ENCODE measurements at regions not wholly inside any gene's neighbourhood (a gene's known extent, or its start where the extent isn't known, plus 50 kb on each side); places are given as distances from the start of the nearest gene placed in this dataset.

DNA sequence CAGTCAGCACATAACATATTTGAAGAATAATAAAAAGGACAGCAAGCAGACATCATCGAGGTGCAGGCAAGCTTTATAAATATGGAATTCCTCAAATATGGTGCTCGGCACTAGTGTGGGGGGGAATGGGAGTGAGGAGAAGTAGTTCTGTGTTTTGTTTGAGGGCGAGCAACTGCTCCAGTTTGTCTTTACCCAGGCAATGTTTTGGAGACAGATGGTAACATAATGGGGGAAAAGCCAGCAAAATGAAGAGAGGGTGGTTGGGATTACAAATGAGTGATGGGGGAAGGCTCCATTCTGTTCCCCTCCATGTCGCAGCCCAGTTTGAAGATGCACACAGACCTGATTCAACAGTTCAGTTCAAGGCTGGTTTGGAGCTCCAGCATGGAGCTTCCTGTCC lies 572.9 kb upstream of the DIPK2B start:
- H3K9me3 ChIP-seq (ENCODE audit: control insufficient read depth, insufficient read depth, low read length), result no peaks in the 10 kb centered on the region
- H3K4me1 ChIP-seq (ENCODE audit: control insufficient read depth, insufficient read depth, low read length), result no peaks in the 10 kb centered on the region
- DNase-seq (ENCODE audit: low read depth, low spot score), result no peak
- WGBS (ENCODE audit: insufficient coverage, insufficient read length), result no CpG with 5 or more reads among the region's 4 CpGs
- no peaks in the 10 kb centered on the region for H3K27me3 ChIP-seq (ENCODE audit: control insufficient read depth, insufficient read depth, low read length)
- no peak overlapping the region for H3K4me3 ChIP-seq (ENCODE audit: low read length)
- H3K27ac ChIP-seq (ENCODE audit: low read length), result no peak overlapping the region
- no peaks in the 10 kb centered on the region for H3K36me3 ChIP-seq (ENCODE audit: control insufficient read depth, insufficient read depth, low read length)

- no peaks in the 10 kb centered on the region for H3K4me1 ChIP-seq (ENCODE audit: control insufficient read depth, insufficient read depth, low read length)
- H3K4me3 ChIP-seq (ENCODE audit: low read length), result no peak overlapping the region
- DNase-seq (ENCODE audit: low read depth, low spot score), result no peak
These were observed 571.1 kb upstream of the DIPK2B start for GRCh38 chrX:45771560-45772340.

DNA sequence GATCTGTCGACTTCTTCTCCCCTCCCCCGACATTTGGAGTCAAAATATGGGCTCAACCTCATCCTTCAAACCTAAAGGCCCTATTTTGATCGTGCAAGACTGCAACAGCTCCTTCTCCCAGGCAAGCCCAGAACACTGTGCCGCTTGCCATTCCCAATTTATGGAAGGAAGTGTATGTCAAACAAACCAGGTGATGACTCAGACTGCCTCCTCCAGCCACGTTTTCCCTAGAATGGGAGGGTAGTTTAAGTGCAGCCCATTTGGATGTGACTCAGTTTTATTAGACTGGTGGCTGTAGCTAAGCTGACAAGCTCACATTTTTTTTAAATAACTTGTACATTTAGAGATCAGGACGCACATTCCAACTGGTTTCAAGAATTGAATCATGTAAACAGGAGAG lies 570.4 kb upstream of the DIPK2B start:
- Histone ChIP-seq H3K36me3 (ENCODE audit: control insufficient read depth, insufficient read depth, low read length) (no peaks in the 10 kb centered on the region), H3K27ac (ENCODE audit: low read length) (no peak overlapping the region), H3K4me1 (ENCODE audit: control insufficient read depth, insufficient read depth, low read length) (no peaks in the 10 kb centered on the region), H3K4me3 (ENCODE audit: low read length) (no peak overlapping the region), H3K9me3 (ENCODE audit: control insufficient read depth, insufficient read depth, low read length) (no peaks in the 10 kb centered on the region), H3K27me3 (ENCODE audit: control insufficient read depth, insufficient read depth, low read length) (no peaks in the 10 kb centered on the region)
- DNase-seq (ENCODE audit: low read depth, low spot score), result no peak
- WGBS (ENCODE audit: insufficient coverage, insufficient read length), result no CpG with 5 or more reads among the region's 6 CpGs

More at GRCh38 chrX:45771560-45772340, 571.1 kb upstream of the DIPK2B start:
- Histone ChIP-seq H3K27ac (ENCODE audit: low read length) (no peak overlapping the region), H3K36me3 (ENCODE audit: control insufficient read depth, insufficient read depth, low read length) (no peaks in the 10 kb centered on the region), H3K9me3 (ENCODE audit: control insufficient read depth, insufficient read depth, low read length) (no peaks in the 10 kb centered on the region), H3K27me3 (ENCODE audit: control insufficient read depth, insufficient read depth, low read length) (no peaks in the 10 kb centered on the region)
- no CpG with 5 or more reads among the region's 7 CpGs for WGBS (ENCODE audit: insufficient coverage, insufficient read length)

DNA sequence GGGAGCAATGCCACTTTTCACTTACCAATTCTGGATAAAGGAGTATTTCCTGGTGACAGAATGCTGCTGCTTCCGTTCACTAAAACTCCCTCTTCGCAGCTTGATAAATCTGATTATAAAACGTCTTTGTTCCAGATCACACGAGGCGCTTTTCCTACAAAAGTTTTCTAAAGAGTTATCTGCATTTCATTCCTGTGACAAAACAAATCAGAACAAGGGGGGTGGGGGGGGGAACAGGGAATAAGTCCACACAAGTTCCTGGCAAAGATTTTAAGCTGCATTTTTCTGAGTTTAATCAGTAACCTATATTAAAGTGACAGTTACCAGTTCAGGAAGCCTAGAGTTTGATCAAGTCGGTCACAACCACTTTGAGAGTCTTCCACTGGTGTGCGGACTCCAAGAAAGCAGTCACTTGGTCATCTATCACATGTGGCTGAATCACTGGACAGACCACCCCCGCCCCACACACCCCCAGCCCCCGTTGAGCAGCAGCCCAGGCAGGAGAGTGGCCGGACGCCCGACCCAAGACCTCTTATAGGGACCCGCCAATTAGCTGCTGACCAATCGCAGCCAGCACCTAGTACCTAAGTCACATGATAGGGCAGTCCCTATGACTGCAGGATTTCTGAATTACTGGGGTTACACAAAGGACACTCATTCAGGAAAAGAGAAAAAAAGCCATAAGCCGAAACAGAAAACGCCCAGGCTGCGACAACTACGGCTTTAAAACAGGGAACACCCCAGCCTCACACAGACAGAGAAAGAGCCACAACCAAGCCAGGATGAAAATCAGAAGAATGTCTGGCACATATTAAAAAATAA lies 569.3 kb upstream of the DIPK2B start:
- Histone ChIP-seq H3K4me1 (ENCODE audit: control insufficient read depth, insufficient read depth, low read length) (no peaks in the 10 kb centered on the region), H3K27ac (ENCODE audit: low read length) (no peak overlapping the region), H3K9me3 (ENCODE audit: control insufficient read depth, insufficient read depth, low read length) (no peaks in the 10 kb centered on the region), H3K36me3 (ENCODE audit: control insufficient read depth, insufficient read depth, low read length) (no peaks in the 10 kb centered on the region), H3K4me3 (ENCODE audit: low read length) (no peak overlapping the region), H3K27me3 (ENCODE audit: control insufficient read depth, insufficient read depth, low read length) (no peaks in the 10 kb centered on the region)
- DNase-seq (ENCODE audit: low read depth, low spot score), result no peak
- no CpG with 5 or more reads among the region's 18 CpGs for WGBS (ENCODE audit: insufficient coverage, insufficient read length)

DNA sequence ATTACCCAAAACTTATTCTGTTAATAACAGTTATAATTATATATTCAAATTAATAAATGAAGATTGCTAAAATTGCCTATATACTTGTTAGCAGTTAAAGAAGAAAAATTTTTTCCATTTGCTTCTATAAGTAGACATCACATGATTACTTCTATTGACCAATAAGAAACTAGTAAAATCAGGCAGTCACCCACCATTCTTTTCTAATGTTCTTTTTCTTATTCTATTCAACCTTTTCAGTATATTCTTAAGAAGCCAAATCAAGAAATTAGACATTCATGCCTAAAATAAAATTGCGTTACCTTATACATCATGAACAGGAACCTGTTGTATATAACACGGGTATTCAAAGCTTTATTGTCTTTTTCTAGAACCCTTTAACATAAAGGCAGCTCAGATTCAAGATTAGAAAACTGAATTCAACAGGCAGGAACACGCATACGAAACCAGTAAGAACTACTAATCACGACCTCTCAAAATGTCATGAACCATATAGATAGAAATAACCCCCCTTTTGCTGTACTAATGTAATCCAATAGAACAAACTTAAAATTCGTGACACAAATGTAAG lies 568.1 kb upstream of the DIPK2B start:
- no peak for DNase-seq (ENCODE audit: low read depth, low spot score)
- H3K9me3 ChIP-seq (ENCODE audit: control insufficient read depth, insufficient read depth, low read length), result no peaks in the 10 kb centered on the region
- H3K4me1 ChIP-seq (ENCODE audit: control insufficient read depth, insufficient read depth, low read length), result no peaks in the 10 kb centered on the region
- WGBS (ENCODE audit: insufficient coverage, insufficient read length), result no CpG with 5 or more reads among the region's 6 CpGs
- no peak overlapping the region for H3K4me3 ChIP-seq (ENCODE audit: low read length)
- no peak overlapping the region for H3K27ac ChIP-seq (ENCODE audit: low read length)
- H3K27me3 ChIP-seq (ENCODE audit: control insufficient read depth, insufficient read depth, low read length), result no peaks in the 10 kb centered on the region
- H3K36me3 ChIP-seq (ENCODE audit: control insufficient read depth, insufficient read depth, low read length), result no peaks in the 10 kb centered on the region

- H3K9me3 ChIP-seq (ENCODE audit: control insufficient read depth, insufficient read depth, low read length), result no peaks in the 10 kb centered on the region
- H3K27ac ChIP-seq (ENCODE audit: low read length), result no peak overlapping the region
- no peaks in the 10 kb centered on the region for H3K36me3 ChIP-seq (ENCODE audit: control insufficient read depth, insufficient read depth, low read length)
- H3K27me3 ChIP-seq (ENCODE audit: control insufficient read depth, insufficient read depth, low read length), result no peaks in the 10 kb centered on the region
- no peak for DNase-seq (ENCODE audit: low read depth, low spot score)
- H3K4me1 ChIP-seq (ENCODE audit: control insufficient read depth, insufficient read depth, low read length), result no peaks in the 10 kb centered on the region
- no CpG with 5 or more reads among the region's 3 CpGs for whole genome bisulfite sequencing (ENCODE audit: insufficient coverage, insufficient read length)
- no peak overlapping the region for H3K4me3 ChIP-seq (ENCODE audit: low read length)
These were observed 566.4 kb upstream of the DIPK2B start for GRCh38 chrX:45766981-45767501.

DNA sequence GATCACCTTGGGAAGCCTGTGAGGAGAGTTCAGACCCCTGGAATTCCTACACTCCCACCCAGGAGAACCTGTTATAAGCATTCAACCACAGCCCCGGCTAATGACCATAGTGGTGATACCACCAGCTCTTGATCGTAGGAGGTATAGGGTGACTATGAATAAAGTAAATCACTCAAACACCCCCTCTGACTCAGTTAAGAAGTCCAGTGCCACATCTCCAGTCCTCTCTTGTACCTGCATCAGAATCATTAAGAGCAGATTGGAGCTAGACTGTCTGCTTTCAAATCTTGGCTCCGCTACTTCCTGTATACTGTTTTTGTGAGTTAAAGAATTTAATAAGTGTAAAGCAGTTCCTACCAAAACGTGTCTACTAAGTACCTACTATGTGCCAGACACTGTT lies 565.1 kb upstream of the DIPK2B start:
- no peaks in the 10 kb centered on the region for H3K9me3 ChIP-seq (ENCODE audit: control insufficient read depth, insufficient read depth, low read length)
- no peak for DNase-seq (ENCODE audit: low read depth, low spot score)
- no peak overlapping the region for H3K27ac ChIP-seq (ENCODE audit: low read length)
- H3K4me3 ChIP-seq (ENCODE audit: low read length), result no peak overlapping the region
- WGBS (ENCODE audit: insufficient coverage, insufficient read length), result no CpG with 5 or more reads among the region's 4 CpGs
- no peaks in the 10 kb centered on the region for H3K36me3 ChIP-seq (ENCODE audit: control insufficient read depth, insufficient read depth, low read length)
- H3K27me3 ChIP-seq (ENCODE audit: control insufficient read depth, insufficient read depth, low read length), result no peaks in the 10 kb centered on the region
- no peaks in the 10 kb centered on the region for H3K4me1 ChIP-seq (ENCODE audit: control insufficient read depth, insufficient read depth, low read length)

GRCh38 chrX:45765281-45765680 lies 564.6 kb upstream of the DIPK2B start:
- Histone ChIP-seq H3K4me1 (ENCODE audit: control insufficient read depth, insufficient read depth, low read length) (no peaks in the 10 kb centered on the region), H3K36me3 (ENCODE audit: control insufficient read depth, insufficient read depth, low read length) (no peaks in the 10 kb centered on the region), H3K4me3 (ENCODE audit: low read length) (no peak overlapping the region), H3K27me3 (ENCODE audit: control insufficient read depth, insufficient read depth, low read length) (no peaks in the 10 kb centered on the region), H3K9me3 (ENCODE audit: control insufficient read depth, insufficient read depth, low read length) (no peaks in the 10 kb centered on the region), H3K27ac (ENCODE audit: low read length) (no peak overlapping the region)
- no CpG with 5 or more reads among the region's 1 CpG for whole genome bisulfite sequencing (ENCODE audit: insufficient coverage, insufficient read length)
- no peak for DNase-seq (ENCODE audit: low read depth, low spot score)

DNA sequence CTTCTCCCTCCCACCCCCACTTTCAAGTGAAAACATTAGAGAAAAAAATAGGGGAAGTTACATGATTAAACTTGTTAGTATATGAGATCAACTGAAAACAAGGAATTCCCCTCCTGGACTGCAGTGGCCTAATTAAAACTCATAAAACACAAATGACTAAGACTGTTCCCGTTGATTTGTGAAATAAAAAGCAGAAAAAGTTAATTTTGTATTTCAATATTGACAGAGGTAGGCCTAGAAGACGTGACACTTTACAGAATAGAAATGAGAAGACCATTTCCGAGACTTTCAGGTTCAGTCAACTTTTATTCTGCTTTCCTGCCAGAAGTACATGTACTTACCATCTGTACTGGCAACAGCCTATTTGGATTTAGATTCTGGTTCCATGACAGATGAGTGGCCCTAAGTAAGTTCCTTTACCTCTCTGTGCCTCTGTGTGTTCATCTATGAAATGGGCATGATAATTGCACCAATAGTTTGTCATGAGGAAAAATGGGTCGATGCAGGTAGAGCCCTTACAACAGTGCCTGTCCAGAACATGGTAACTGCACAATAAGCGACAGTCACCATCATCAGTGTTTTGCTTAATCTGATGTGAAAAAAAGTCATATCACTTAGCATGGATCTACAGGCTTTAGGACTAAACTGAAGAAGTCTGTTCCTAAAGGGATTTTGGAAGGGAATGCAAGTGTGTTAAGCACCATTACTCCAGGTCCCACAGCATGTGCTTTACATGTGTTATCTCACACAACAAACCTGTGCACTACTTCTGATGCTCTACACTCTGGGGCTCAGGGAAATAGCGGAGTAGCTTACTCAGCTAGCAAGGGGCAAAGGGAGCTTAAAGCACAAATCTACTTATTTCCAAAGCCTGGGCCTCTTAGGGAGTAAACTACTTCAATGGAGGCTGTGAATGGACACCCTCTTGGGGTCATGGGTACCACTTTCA lies 562.3 kb upstream of the DIPK2B start:
- H3K27ac ChIP-seq (ENCODE audit: low read length), result no peak overlapping the region
- no peak for DNase-seq (ENCODE audit: low read depth, low spot score)
- no peaks in the 10 kb centered on the region for H3K4me1 ChIP-seq (ENCODE audit: control insufficient read depth, insufficient read depth, low read length)
- no peak overlapping the region for H3K4me3 ChIP-seq (ENCODE audit: low read length)
- H3K27me3 ChIP-seq (ENCODE audit: control insufficient read depth, insufficient read depth, low read length), result no peaks in the 10 kb centered on the region
- H3K36me3 ChIP-seq (ENCODE audit: control insufficient read depth, insufficient read depth, low read length), result no peaks in the 10 kb centered on the region
- no peaks in the 10 kb centered on the region for H3K9me3 ChIP-seq (ENCODE audit: control insufficient read depth, insufficient read depth, low read length)
- WGBS (ENCODE audit: insufficient coverage, insufficient read length), result no CpG with 5 or more reads among the region's 6 CpGs

DNA sequence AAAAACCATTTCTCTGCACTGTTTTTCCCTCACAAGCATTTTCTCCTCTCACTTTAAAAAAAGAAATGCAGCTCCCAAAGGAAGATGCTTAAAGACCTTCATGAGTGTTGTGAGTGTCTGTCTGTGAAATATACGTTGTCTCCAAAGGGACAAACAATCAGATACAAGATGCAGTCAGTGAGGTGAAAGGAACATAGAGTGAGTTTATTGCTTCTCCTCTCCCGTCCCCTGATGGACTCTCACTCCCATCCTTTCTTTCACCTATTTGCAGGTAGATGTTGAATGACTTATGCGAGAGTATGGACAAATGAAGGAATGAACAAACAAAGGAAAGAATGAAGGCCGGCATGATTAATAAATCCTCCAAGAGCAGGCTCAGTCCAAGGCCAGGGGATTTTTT lies 561.2 kb upstream of the DIPK2B start:
- Histone ChIP-seq H3K27ac (ENCODE audit: low read length) (no peak overlapping the region), H3K4me3 (ENCODE audit: low read length) (no peak overlapping the region), H3K4me1 (ENCODE audit: control insufficient read depth, insufficient read depth, low read length) (no peaks in the 10 kb centered on the region), H3K9me3 (ENCODE audit: control insufficient read depth, insufficient read depth, low read length) (no peaks in the 10 kb centered on the region), H3K27me3 (ENCODE audit: control insufficient read depth, insufficient read depth, low read length) (no peaks in the 10 kb centered on the region), H3K36me3 (ENCODE audit: control insufficient read depth, insufficient read depth, low read length) (no peaks in the 10 kb centered on the region)
- no peak for DNase-seq (ENCODE audit: low read depth, low spot score)
- no CpG with 5 or more reads among the region's 4 CpGs for WGBS (ENCODE audit: insufficient coverage, insufficient read length)
